Endothelial cell of umbilical vein (primary cell): ENCODE measurements at regions not wholly inside any gene's neighbourhood (a gene's known extent, or its start where the extent isn't known, plus 50 kb on each side); places are given as distances from the start of the nearest gene placed in this dataset.

Experiments used
- BruUV-seq: library from RNA; stranded (reverse); fragments of 400-500 nt; replicated peaks from 2 replicates; lab custom pipeline; 2021; lab: Mats Ljungman, UMichigan
- CTCF ChIA-PET: fragments of 300-600, 350-600 bp; sonication (Branson Sonifier 250); formaldehyde crosslinking; loops from one replicate; lab custom pipeline; 2021; ENCODE audit warnings: antibody characterized with exemption, inconsistent platforms; lab: Charles Lee
- POLR2A ChIA-PET: fragments of 300-600, 350-600 bp; sonication (Branson Sonifier 250); formaldehyde crosslinking; loops from one replicate; lab custom pipeline; 2021; ENCODE audit warnings: antibody characterized with exemption, inconsistent platforms; lab: Charles Lee
- DNase-seq: peaks from one replicate; pipeline ENCODE4 v3.0.0-alpha.2; 2011; ENCODE audit warnings: low read depth, low spot score
- FAIRE-seq: peaks from 2 replicates; lab custom pipeline; 2011; peaks lifted over from hg19 to GRCh38; lab: Jason Lieb, UNC
- H2AFZ ChIP-seq: 2 replicates; pipeline ENCODE4 v1.6.0; 2012; ENCODE audit warnings: low read depth, low read length, control low read depth, inconsistent platforms
- H3K27ac ChIP-seq: 2 replicates; pipeline ENCODE4 v1.5.1; 2011; ENCODE audit warnings: low read depth, mild to moderate bottlenecking, control low read depth, low read length, moderate library complexity; ENCODE audit not compliant: insufficient read depth
- H3K27me3 ChIP-seq, 2 experiments: 2 replicates each; pipeline versions ENCODE4 v1.6.0 to v1.6.1; 2011; ENCODE audit warnings: low read length in 2 of 2, mixed read lengths in 1 of 2; ENCODE audit not compliant: control insufficient read depth in 2 of 2, insufficient read depth in 2 of 2
- H3K36me3 ChIP-seq, 2 experiments: 2 replicates in 1 of 2; 3 replicates in 1 of 2; pipeline ENCODE4 v1.5.1; 2011; ENCODE audit warnings: low read length in 2 of 2, mild to moderate bottlenecking in 1 of 2, moderate library complexity in 1 of 2; ENCODE audit not compliant: control insufficient read depth in 2 of 2, insufficient read depth in 2 of 2; ENCODE audit errors: extremely low read depth in 1 of 2
- H3K4me1 ChIP-seq: 3 replicates; pipeline ENCODE4 v1.5.1; 2011; ENCODE audit warnings: mild to moderate bottlenecking, low read length; ENCODE audit not compliant: control insufficient read depth, insufficient read depth; ENCODE audit errors: extremely low read depth
- H3K4me2 ChIP-seq: 2 replicates; pipeline ENCODE4 v1.6.1; 2011; ENCODE audit warnings: low read length, control low read depth, mixed read lengths; ENCODE audit not compliant: insufficient read depth
- H3K4me3 ChIP-seq, 3 experiments: fragments of 200-600 bp in 1 of 3; sonication (generic), shearing (Covaris generic) in 1 of 3; replicated peaks in 1 of 3; 2 replicates each; pipeline ENCODE4 v1.5.1; 2011 to 2016; ENCODE audit warnings: control low read depth in 3 of 3, low read length in 3 of 3, mild to moderate bottlenecking in 2 of 3, inconsistent platforms in 1 of 3, low read depth in 1 of 3, moderate library complexity in 1 of 3; ENCODE audit not compliant: insufficient read depth in 1 of 3
- H3K79me2 ChIP-seq: 2 replicates; pipeline ENCODE4 v1.6.0; 2012; ENCODE audit warnings: low read length, inconsistent platforms; ENCODE audit not compliant: control insufficient read depth, insufficient read depth
- H3K9ac ChIP-seq: replicated peaks from 2 replicates; pipeline ENCODE3; 2011; ENCODE audit warnings: low read length, control low read depth; ENCODE audit not compliant: insufficient read depth; ENCODE audit errors: extremely low read depth
- H3K9me1 ChIP-seq: replicated peaks from 3 replicates; pipeline ENCODE4 v1.6.0; 2011; ENCODE audit warnings: mild to moderate bottlenecking, low read length; ENCODE audit not compliant: control insufficient read depth, insufficient read depth; ENCODE audit errors: extremely low read depth
- H3K9me3 ChIP-seq: replicated peaks from 2 replicates; pipeline ENCODE4 v1.5.1; 2012; ENCODE audit warnings: low read length, inconsistent platforms; ENCODE audit not compliant: control insufficient read depth, insufficient read depth
- H4K20me1 ChIP-seq: replicated peaks from 2 replicates; pipeline ENCODE3; 2011; ENCODE audit warnings: mild to moderate bottlenecking, low read length; ENCODE audit not compliant: control insufficient read depth, insufficient read depth; ENCODE audit errors: extremely low read depth
- CTCF ChIP-seq, 2 donors: IDR thresholded peaks; 1 replicate in 1 of 2; 2 replicates in 1 of 2; pipeline ENCODE4 v1.5.1; 2011; ENCODE audit warnings: low read length in 2 of 2, mild to moderate bottlenecking in 2 of 2, moderate library complexity in 2 of 2, control low read depth in 1 of 2, inconsistent platforms in 1 of 2, low read depth in 1 of 2; ENCODE audit not compliant: insufficient read depth in 1 of 2; ENCODE audit errors: extremely low read depth in 1 of 2
- EZH2 ChIP-seq: IDR thresholded peaks from 2 replicates; pipeline ENCODE4 v1.6.1; 2012; ENCODE audit warnings: borderline replicate concordance, low read depth, mild to moderate bottlenecking, moderate library complexity, low read length, inconsistent platforms; ENCODE audit not compliant: severe bottlenecking
- FOS ChIP-seq: IDR thresholded peaks from 2 replicates; pipeline ENCODE4 v1.6.1; 2011; ENCODE audit warnings: mild to moderate bottlenecking, low read length, moderate library complexity, borderline replicate concordance; ENCODE audit not compliant: insufficient read depth
- GATA2 ChIP-seq: IDR thresholded peaks from 2 replicates; pipeline ENCODE4 v1.7.0; 2011; ENCODE audit warnings: low read depth, mild to moderate bottlenecking, moderate library complexity, mixed read lengths, low read length; ENCODE audit not compliant: insufficient read length, insufficient read depth
- JUN ChIP-seq: IDR thresholded peaks from 2 replicates; pipeline ENCODE4 v1.6.1; 2011; ENCODE audit warnings: borderline replicate concordance, low read depth; ENCODE audit not compliant: insufficient read length, insufficient read depth
- MAX ChIP-seq: IDR thresholded peaks from 2 replicates; pipeline ENCODE4 v1.6.1; 2011; ENCODE audit not compliant: insufficient read depth, insufficient read length
- MYC ChIP-seq: IDR thresholded peaks from one replicate; pipeline ENCODE4 v1.6.1; 2011; ENCODE audit warnings: mild to moderate bottlenecking, low read depth, low read length
- POLR2A ChIP-seq: IDR thresholded peaks from 2 replicates; pipeline ENCODE4 v1.6.1; 2012; ENCODE audit warnings: low read depth, mild to moderate bottlenecking, control low read depth, low read length
- POLR2AphosphoS5 ChIP-seq: IDR thresholded peaks from 2 replicates; pipeline ENCODE4 v1.6.1; 2012; ENCODE audit warnings: low read depth, mild to moderate bottlenecking, control low read depth, low read length, moderate library complexity; ENCODE audit not compliant: insufficient read depth
- dilution Hi-C: fragments of 300-500 bp; cut with MboI; formaldehyde crosslinking; loops from one replicate; pipeline ENCODE4 v1.15.0; 2019; ENCODE audit warnings: low sequenced_read_pairs; ENCODE audit not compliant: extremely low pct_ligation_motif_present
- intact Hi-C: fragments of 100-400 bp; cut with micrococcal nuclease; formaldehyde crosslinking; loops from one replicate; pipeline ENCODE4 v1.10.0; 2022

GRCh38 chr7:153446490-153446889 lies 605.7 kb upstream of the DPP6 start:
- no peak for TF ChIP-seq MYC
- TF ChIP-seq MAX = no peak
- TF ChIP-seq POLR2A = no peak
- no peak for TF ChIP-seq GATA2
- TF ChIP-seq JUN = no peak
- TF ChIP-seq CTCF (IDR thresholded peaks at IDR 0.05; ENCODE audit: extremely low read depth in 1 of 2, insufficient read depth in 1 of 2, low read depth in 1 of 2, low read length in 2 of 2) = no peak
- Histone ChIP-seq H3K4me3 (no peak overlapping the region), H3K4me1 (no peaks in the 10 kb centered on the region), H3K9ac (no peak overlapping the region), H2AFZ (no peak overlapping the region), H3K4me2 (no peak overlapping the region), H3K9me3 (peaks cover 10% of the 10 kb centered on the region), H4K20me1 (no peaks in the 10 kb centered on the region), H3K36me3 (no peaks in the 10 kb centered on the region), H3K9me1 (no peaks in the 10 kb centered on the region), H3K27me3 (no peaks in the 10 kb centered on the region), H3K79me2 (no peaks in the 10 kb centered on the region), H3K27ac (no peak overlapping the region)
- DNase-seq (no peak), FAIRE-seq (no peak)
- POLR2A ChIA-PET = no interaction called here
- dilution Hi-C loops = no loop called here
- intact Hi-C loops = no loop called here
- BruUV-seq = no TSS peak
- CTCF ChIA-PET = no interaction called here

GRCh38 chr7:153447011-153447410 lies 605.2 kb upstream of the DPP6 start:
- Histone ChIP-seq H3K4me2 (no peak overlapping the region), H3K4me1 (no peaks in the 10 kb centered on the region), H3K27ac (no peak overlapping the region), H3K27me3 (no peaks in the 10 kb centered on the region), H3K9ac (no peak overlapping the region), H3K9me1 (no peaks in the 10 kb centered on the region), H4K20me1 (no peaks in the 10 kb centered on the region), H3K36me3 (no peaks in the 10 kb centered on the region), H3K79me2 (no peaks in the 10 kb centered on the region), H2AFZ (no peak overlapping the region), H3K4me3 (no peak overlapping the region), H3K9me3 (peaks cover 7% of the 10 kb centered on the region)
- TF ChIP-seq MAX (no peak), EZH2 (no peak), GATA2 (no peak), POLR2A (no peak), FOS (no peak), CTCF (IDR thresholded peaks at IDR 0.05; ENCODE audit: extremely low read depth in 1 of 2, insufficient read depth in 1 of 2, low read depth in 1 of 2, low read length in 2 of 2) (no peak), POLR2AphosphoS5 (no peak), JUN (no peak), MYC (no peak)
- intact Hi-C loops = no loop called here
- FAIRE-seq (no peak), DNase-seq (no peak)
- ChIA-PET POLR2A (no interaction called here), CTCF (no interaction called here)
- dilution Hi-C loops = no loop called here
- no TSS peak for BruUV-seq
